H1 (cell line): ENCODE measurements at regions not wholly inside any gene's neighbourhood (a gene's known extent, or its start where the extent isn't known, plus 50 kb on each side); places are given as distances from the start of the nearest gene placed in this dataset.

Source experiments
- CTCF ChIA-PET: fragments of 300-600 bp; sonication (Branson Sonifier 250); formaldehyde crosslinking; loops from one replicate; lab custom pipeline; 2021; ENCODE audit not compliant: partially characterized antibody; lab: Charles Lee
- POLR2A ChIA-PET: fragments of 300-600 bp; sonication (Branson Sonifier 250); formaldehyde crosslinking; loops from one replicate; lab custom pipeline; 2021; ENCODE audit warnings: inconsistent platforms; ENCODE audit not compliant: partially characterized antibody; lab: Charles Lee
- DNase-seq, 2 experiments: peaks; one replicate each; pipeline versions ENCODE4 v3.0.0 to v3.0.0-alpha.2; 2010 to 2022; ENCODE audit warnings: low spot score in 2 of 2, low read depth in 1 of 2, mixed read lengths in 1 of 2
- FAIRE-seq: peaks from 2 replicates; lab custom pipeline; 2011; peaks lifted over from hg19 to GRCh38; lab: Jason Lieb, UNC
- H2AFZ ChIP-seq: 2 replicates; pipeline ENCODE4 v1.8.1; 2012; ENCODE audit warnings: low read length, inconsistent platforms
- H2AK5ac ChIP-seq: 2 replicates; pipeline ENCODE4 v1.6.1; 2013; ENCODE audit warnings: low read depth, low read length
- H2BK120ac ChIP-seq: replicated peaks from 2 replicates; pipeline ENCODE3; 2013; ENCODE audit warnings: low read depth, low read length, inconsistent platforms
- H2BK12ac ChIP-seq: 2 replicates; pipeline ENCODE4 v1.6.1; 2013; ENCODE audit warnings: low read depth, low read length
- H2BK15ac ChIP-seq: 2 replicates; pipeline ENCODE4 v1.6.1; 2013; ENCODE audit warnings: low read length
- H2BK20ac ChIP-seq: 2 replicates; pipeline ENCODE4 v1.6.1; 2013; ENCODE audit warnings: low read length
- H2BK5ac ChIP-seq: 2 replicates; pipeline ENCODE4 v1.6.1; 2013; ENCODE audit warnings: low read depth, low read length
- H3K14ac ChIP-seq: 2 replicates; pipeline ENCODE4 v1.6.1; 2013; ENCODE audit warnings: inconsistent platforms; ENCODE audit not compliant: insufficient read length
- H3K18ac ChIP-seq: 2 replicates; pipeline ENCODE4 v1.6.1; 2013; ENCODE audit warnings: low read length; ENCODE audit errors: extremely low read depth
- H3K23ac ChIP-seq: 2 replicates; pipeline ENCODE4 v1.6.1; 2013; ENCODE audit warnings: inconsistent platforms; ENCODE audit not compliant: insufficient read length
- H3K23me2 ChIP-seq: 2 replicates; pipeline ENCODE4 v1.6.1; 2013; ENCODE audit warnings: low read depth, low read length
- H3K27ac ChIP-seq: 2 replicates; pipeline ENCODE4 v1.6.1; 2011; ENCODE audit warnings: low read depth, low read length, inconsistent platforms
- H3K27me3 ChIP-seq, 4 experiments: replicated peaks in 1 of 4; 1 replicate in 1 of 4; 2 replicates in 3 of 4; pipeline versions ENCODE4 v1.6.1 to v1.8.1; 2011 to 2013; ENCODE audit warnings: low read length in 3 of 4, mild to moderate bottlenecking in 3 of 4, inconsistent platforms in 2 of 4, mixed read lengths in 2 of 4, moderate library complexity in 1 of 4; ENCODE audit not compliant: control insufficient read depth in 3 of 4, insufficient read depth in 3 of 4; ENCODE audit errors: extremely low read depth in 1 of 4
- H3K36me3 ChIP-seq, 4 experiments: 2 replicates each; pipeline versions ENCODE4 v1.6.1 to v1.8.1; 2011 to 2013; ENCODE audit warnings: mild to moderate bottlenecking in 4 of 4, low read length in 3 of 4, moderate library complexity in 2 of 4, control low read depth in 1 of 4, inconsistent platforms in 1 of 4; ENCODE audit not compliant: insufficient read depth in 4 of 4, control insufficient read depth in 2 of 4
- H3K4ac ChIP-seq: replicated peaks from 2 replicates; pipeline ENCODE3; 2013; ENCODE audit warnings: low read length, low read depth, mixed read lengths, inconsistent platforms; ENCODE audit not compliant: insufficient read length
- H3K4me1 ChIP-seq, 4 experiments: replicated peaks in 1 of 4; 1 replicate in 1 of 4; 2 replicates in 3 of 4; pipeline versions ENCODE4 v1.6.1 to v1.8.1; 2011 to 2013; ENCODE audit warnings: low read length in 3 of 4, inconsistent platforms in 2 of 4, mixed read lengths in 1 of 4; ENCODE audit not compliant: insufficient read depth in 4 of 4, control insufficient read depth in 3 of 4
- H3K4me2 ChIP-seq, 2 experiments: 2 replicates each; pipeline versions ENCODE4 v1.6.1 to v1.8.1; 2011 to 2013; ENCODE audit warnings: low read depth in 2 of 2, low read length in 2 of 2, control low read depth in 1 of 2, inconsistent platforms in 1 of 2, mild to moderate bottlenecking in 1 of 2; ENCODE audit not compliant: insufficient read depth in 1 of 2
- H3K4me3 ChIP-seq, 4 experiments: fragments of 200-600, 300-600 bp in 1 of 4; sonication (generic), shearing (Covaris generic), sonication (Bioruptor Twin) in 1 of 4; 2 replicates each; pipeline versions ENCODE4 v1.5.1 to v1.8.1; 2011 to 2016; ENCODE audit warnings: low read length in 4 of 4, low read depth in 3 of 4, control low read depth in 2 of 4, inconsistent platforms in 2 of 4, mild to moderate bottlenecking in 2 of 4, mixed read lengths in 1 of 4, moderate library complexity in 1 of 4; ENCODE audit not compliant: insufficient read depth in 2 of 4; ENCODE audit errors: extremely low read depth in 1 of 4
- H3K56ac ChIP-seq: replicated peaks from 2 replicates; pipeline ENCODE3; 2013; ENCODE audit warnings: low read depth, mild to moderate bottlenecking, mixed read lengths, low read length, inconsistent platforms; ENCODE audit not compliant: insufficient read length
- H3K79me1 ChIP-seq: 2 replicates; pipeline ENCODE4 v1.6.1; 2013; ENCODE audit warnings: low read depth, low read length, control low read depth
- H3K79me2 ChIP-seq, 2 experiments: 2 replicates each; pipeline versions ENCODE4 v1.6.1 to v1.8.1; 2012 to 2013; ENCODE audit warnings: low read length in 2 of 2, mild to moderate bottlenecking in 2 of 2, inconsistent platforms in 1 of 2; ENCODE audit not compliant: insufficient read depth in 2 of 2, control insufficient read depth in 1 of 2
- H3K9ac ChIP-seq, 4 experiments: replicated peaks in 1 of 4; 1 replicate in 1 of 4; 2 replicates in 3 of 4; pipeline versions ENCODE4 v1.6.1 to v1.8.1; 2011 to 2013; ENCODE audit warnings: low read depth in 3 of 4, low read length in 3 of 4, control low read depth in 2 of 4, mild to moderate bottlenecking in 2 of 4, moderate library complexity in 2 of 4, inconsistent platforms in 1 of 4; ENCODE audit errors: extremely low read depth in 1 of 4
- H3K9me3 ChIP-seq, 2 experiments: 2 replicates each; pipeline versions ENCODE4 v1.6.1 to v1.8.1; 2012 to 2013; ENCODE audit warnings: mild to moderate bottlenecking in 2 of 2, moderate library complexity in 2 of 2, control low read depth in 1 of 2, inconsistent platforms in 1 of 2, low read depth in 1 of 2, low read length in 1 of 2, mixed read lengths in 1 of 2; ENCODE audit not compliant: insufficient read depth in 2 of 2
- H4K20me1 ChIP-seq, 2 experiments: replicated peaks in 1 of 2; 2 replicates each; pipeline versions ENCODE3 to v1.8.1; 2011 to 2013; ENCODE audit warnings: inconsistent platforms in 2 of 2, low read length in 2 of 2, mild to moderate bottlenecking in 1 of 2; ENCODE audit not compliant: insufficient read depth in 2 of 2, control insufficient read depth in 1 of 2
- H4K5ac ChIP-seq: 2 replicates; pipeline ENCODE4 v1.6.1; 2013; ENCODE audit warnings: low read length, low read depth, mixed read lengths, inconsistent platforms; ENCODE audit not compliant: insufficient read length
- H4K8ac ChIP-seq: 2 replicates; pipeline ENCODE4 v1.8.0; 2013; ENCODE audit warnings: mild to moderate bottlenecking, moderate library complexity, low read length, inconsistent platforms; ENCODE audit not compliant: insufficient read depth; ENCODE audit errors: extremely low read depth
- H4K91ac ChIP-seq: replicated peaks from 2 replicates; pipeline ENCODE3; 2013; ENCODE audit warnings: low read length, mixed read lengths, inconsistent platforms; ENCODE audit not compliant: insufficient read length
- ASH2L ChIP-seq: fragments of 200-600, 300-600 bp; sonication (generic); IDR thresholded peaks from one replicate; pipeline ENCODE4 v1.7.1; 2017; ENCODE audit warnings: low read length
- CBX5 ChIP-seq: fragments of 300-800, 300-1000 bp; sonication (generic); IDR thresholded peaks from 2 replicates; pipeline ENCODE4 v1.7.1; 2016; ENCODE audit warnings: antibody characterized with exemption, low read length, low read depth
- CREB1 ChIP-seq: IDR thresholded peaks from 2 replicates; pipeline ENCODE4 v1.6.1; 2012; ENCODE audit warnings: inconsistent platforms
- CTBP2 ChIP-seq: IDR thresholded peaks from 2 replicates; pipeline ENCODE4 v1.7.0; 2011; ENCODE audit warnings: borderline replicate concordance, mild to moderate bottlenecking, moderate library complexity, mixed read lengths, low read length; ENCODE audit not compliant: insufficient read depth, insufficient read length
- EGR1 ChIP-seq: IDR thresholded peaks from 2 replicates; pipeline ENCODE4 v1.6.1; 2011; ENCODE audit warnings: low read depth, low read length, borderline replicate concordance
- NANOG ChIP-seq: IDR thresholded peaks from 2 replicates; pipeline ENCODE4 v1.6.1; 2011; ENCODE audit warnings: low read length, low read depth, mild to moderate bottlenecking, inconsistent platforms; ENCODE audit not compliant: insufficient read depth, poor library complexity, severe bottlenecking
- PHF8 ChIP-seq: fragments of 200-600 bp; sonication (generic); conservative IDR thresholded peaks from 2 replicates; pipeline ENCODE4 v1.7.1; 2012; ENCODE audit warnings: low read depth, mild to moderate bottlenecking, inconsistent platforms, low read length, moderate library complexity
- POLR2A ChIP-seq, 2 experiments: IDR thresholded peaks; 1 replicate in 1 of 2; 2 replicates in 1 of 2; pipeline ENCODE4 v1.6.1; 2011; ENCODE audit warnings: low read depth in 2 of 2, low read length in 2 of 2, mild to moderate bottlenecking in 2 of 2; ENCODE audit errors: control extremely low read depth in 1 of 2
- RBBP5 ChIP-seq: IDR thresholded peaks from 2 replicates; pipeline ENCODE4 v1.7.1; 2012; ENCODE audit warnings: low read depth, mild to moderate bottlenecking, inconsistent platforms, low read length, moderate library complexity, borderline replicate concordance
- SIRT6 ChIP-seq: IDR thresholded peaks from one replicate; pipeline ENCODE4 v1.7.1; 2012; ENCODE audit warnings: low read length, inconsistent platforms
- SP1 ChIP-seq: IDR thresholded peaks from 2 replicates; pipeline ENCODE4 v1.6.1; 2011; ENCODE audit warnings: low read depth, low read length
- SUZ12 ChIP-seq: fragments of 200-600 bp; sonication (generic); IDR thresholded peaks from 2 replicates; pipeline ENCODE4 v1.6.1; 2012; ENCODE audit warnings: mild to moderate bottlenecking, inconsistent platforms, low read length, moderate library complexity, mixed read lengths
- TAF1 ChIP-seq: IDR thresholded peaks from 2 replicates; pipeline ENCODE4 v1.6.1; 2011; ENCODE audit warnings: mild to moderate bottlenecking, low read depth, low read length
- TCF12 ChIP-seq: IDR thresholded peaks from 2 replicates; pipeline ENCODE4 v1.6.1; 2011; ENCODE audit warnings: low read depth, mild to moderate bottlenecking, low read length
- WGBS, 2 experiments: shearing (Covaris generic) in 1 of 2; methylation state at CpG; one replicate each; pipeline versions ENCODE4 v1.1.6 to v1.1.7; 2013 to 2015; ENCODE audit warnings: low lambda C conversion rate in 2 of 2, mixed read lengths in 2 of 2, inconsistent platforms in 1 of 2, low coverage in 1 of 2, missing lambda C conversion rate in 1 of 2; ENCODE audit not compliant: insufficient replicate concordance in 2 of 2, insufficient coverage in 1 of 2, insufficient read length in 1 of 2; ENCODE audit errors: extremely low coverage in 1 of 2, missing lambda C conversion rate in 1 of 2; 5-methylcytosine and 5-hydroxymethylcytosine counted together
- TF ChIP-seq, protein P1 (sequence below): IDR thresholded peaks from 2 replicates; pipeline ENCODE4 v1.6.1; 2012; ENCODE audit warnings: inconsistent platforms

DNA sequence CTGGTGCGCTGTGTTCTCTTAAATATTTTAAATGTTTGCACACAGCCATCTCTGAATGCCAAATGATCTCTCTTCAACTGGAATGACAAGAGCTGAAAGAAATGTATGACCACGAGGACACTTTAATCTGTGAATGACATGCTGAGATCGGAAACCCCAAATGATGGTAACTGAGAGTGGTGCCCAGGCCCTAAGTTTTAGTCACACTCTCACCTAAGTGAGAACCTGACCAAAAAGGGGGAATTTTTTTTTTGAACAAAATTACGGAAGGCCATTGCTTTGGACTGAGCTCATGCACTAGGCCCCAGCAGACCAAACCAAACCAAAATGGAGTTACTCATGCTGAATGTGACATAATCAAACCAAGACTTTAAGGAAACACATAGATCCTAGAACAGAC is 167.1 kb upstream of the TUT7 start:
- POLR2A ChIA-PET: interaction anchor here (0.6 kb wide), 1 partner anchor 925 kb away, joined by 3 read pairs; no protein-coding TSS in a partner anchor
- H3K14ac ChIP-seq: no peak overlapping the region
- no peak overlapping the region for H3K9ac ChIP-seq
- no peak overlapping the region for H3K27ac ChIP-seq
- no peak overlapping the region for H4K91ac ChIP-seq
- no peak overlapping the region for H3K18ac ChIP-seq
- no peak overlapping the region for H3K4me2 ChIP-seq
- no peaks in the 10 kb centered on the region for H3K36me3 ChIP-seq
- FAIRE-seq (no peak), DNase-seq (no peak)
- H4K20me1 ChIP-seq: no peaks in the 10 kb centered on the region
- H2BK120ac ChIP-seq: no peak overlapping the region
- TF ChIP-seq TCF12 (no peak), SIRT6 (no peak), POLR2A (IDR thresholded peaks at IDR 0.05; ENCODE audit: control extremely low read depth in 1 of 2, low read depth in 2 of 2, low read length in 2 of 2) (no peak), CREB1 (no peak), NANOG (no peak), CTBP2 (no peak), PHF8 (no peak), TAF1 (no peak), CBX5 (no peak), EGR1 (no peak), SP1 (no peak), RBBP5 (no peak), SUZ12 (no peak), ASH2L (no peak)
- TF ChIP-seq, protein P1, sequence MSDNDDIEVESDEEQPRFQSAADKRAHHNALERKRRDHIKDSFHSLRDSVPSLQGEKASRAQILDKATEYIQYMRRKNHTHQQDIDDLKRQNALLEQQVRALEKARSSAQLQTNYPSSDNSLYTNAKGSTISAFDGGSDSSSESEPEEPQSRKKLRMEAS: no peak
- H2BK5ac ChIP-seq: no peak overlapping the region
- no peaks in the 10 kb centered on the region for H3K4me1 ChIP-seq
- H3K4me3 ChIP-seq: no peak overlapping the region
- no peak overlapping the region for H2BK15ac ChIP-seq
- H3K23ac ChIP-seq: no peak overlapping the region
- no peak overlapping the region for H3K56ac ChIP-seq
- H3K9me3 ChIP-seq: no peaks in the 10 kb centered on the region
- H3K79me1 ChIP-seq: no peaks in the 10 kb centered on the region
- H4K8ac ChIP-seq: no peak overlapping the region
- H3K4ac ChIP-seq: no peak overlapping the region
- H2BK20ac ChIP-seq: no peak overlapping the region
- no peak overlapping the region for H2AK5ac ChIP-seq
- H3K23me2 ChIP-seq: no peaks in the 10 kb centered on the region
- no peak overlapping the region for H2AFZ ChIP-seq
- 84% methylated on average over 4 of the region's 4 CpGs; no CpG with 5 or more reads in 1 of the 2 experiments for WGBS, 2 experiments
- H3K79me2 ChIP-seq: no peaks in the 10 kb centered on the region
- CTCF ChIA-PET: interaction anchor here (0.7 kb wide), 1 partner anchor 116 kb away, joined by 4 read pairs; no protein-coding TSS in a partner anchor
- H2BK12ac ChIP-seq: no peak overlapping the region
- no peak overlapping the region for H4K5ac ChIP-seq
- no peaks in the 10 kb centered on the region for H3K27me3 ChIP-seq
